COLO668 (cell line): ENCODE measurements at regions not wholly inside any gene's neighbourhood (a gene's known extent, or its start where the extent isn't known, plus 50 kb on each side); places are given as distances from the start of the nearest gene placed in this dataset.
A peak's percentile ranks its signal among the peaks of the same experiment; 100 is the strongest.
"Not testable (repeated sequence)": the region's sequence is repeated elsewhere in the genome, so short reads cannot be mapped to it uniquely, and the experiment has no call there.

Experiments used
- DNase-seq: peaks from one replicate; lab custom pipeline; 2025; ENCODE audit not compliant: unreplicated experiment; lab: John Stamatoyannopoulos, UW

DNA sequence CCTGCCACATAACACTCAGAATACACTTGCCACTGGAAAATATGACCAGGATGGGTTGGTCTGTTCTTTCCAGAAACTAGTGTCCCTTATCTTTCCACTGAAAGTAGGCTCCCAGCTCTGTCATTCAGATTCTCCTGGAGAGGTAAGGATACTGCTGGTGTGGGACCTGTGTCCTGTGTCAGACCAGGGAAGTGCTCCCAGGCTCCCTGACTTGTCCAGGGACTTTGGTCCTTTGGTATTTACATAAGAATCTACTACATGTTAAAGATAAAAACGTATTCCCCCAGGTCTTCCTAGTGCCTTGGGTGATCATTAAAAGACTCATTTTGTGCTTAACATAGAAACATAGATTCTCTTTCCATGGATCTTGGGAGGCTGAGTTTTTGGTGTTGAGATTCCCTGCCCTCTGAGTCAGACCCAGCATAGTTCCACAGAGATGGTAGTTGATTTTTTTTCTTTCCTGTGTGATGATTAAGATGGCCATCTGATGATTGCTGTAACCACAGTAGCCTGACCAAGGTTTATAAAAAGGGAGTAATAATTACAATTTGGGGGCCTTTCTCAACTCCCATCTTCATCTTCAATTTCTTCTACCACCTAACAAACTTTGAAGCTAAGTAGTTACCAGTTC is 159.8 kb upstream of the JADE1 start:
- no peak for DNase-seq

DNA sequence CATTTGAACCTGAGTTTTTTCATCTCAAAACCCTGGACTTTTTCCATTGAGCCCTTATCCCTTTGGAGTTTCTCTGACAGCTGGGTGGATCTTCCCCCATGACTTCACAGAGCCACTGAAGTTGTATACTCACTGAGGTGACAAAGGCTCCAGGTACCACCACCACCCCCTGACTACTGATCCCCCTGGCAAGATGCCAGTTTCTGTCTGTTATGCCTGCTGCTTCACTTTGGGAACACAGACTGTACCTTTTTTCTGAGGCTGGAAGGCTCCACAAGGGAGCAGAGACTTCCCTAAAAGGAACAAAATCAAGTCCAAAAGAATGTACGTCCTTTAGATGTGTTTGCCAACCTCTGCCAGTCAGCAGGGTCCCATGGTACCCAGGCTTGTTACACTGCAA is 160.3 kb upstream of the JADE1 start:
- no peak for DNase-seq

DNA sequence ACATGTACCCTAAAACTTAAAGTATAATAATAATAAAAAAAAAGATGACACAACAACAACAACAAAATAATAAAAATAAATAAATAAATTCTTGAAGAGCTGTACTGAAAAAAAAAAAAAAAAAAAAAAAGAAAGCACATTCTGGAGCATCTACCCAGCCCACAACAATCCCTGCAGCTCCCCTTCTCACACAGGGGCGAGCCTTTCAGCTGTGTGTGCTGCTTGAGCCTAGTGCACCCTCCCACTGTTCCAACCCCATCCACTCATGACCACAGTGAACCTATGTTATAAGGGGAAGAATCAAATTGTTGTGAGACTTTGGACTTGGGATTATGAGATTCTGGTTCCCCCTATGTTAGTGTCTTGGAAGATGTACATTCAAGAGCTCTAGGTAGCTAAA is 161.5 kb upstream of the JADE1 start:
- DNase-seq, result no peak

DNA sequence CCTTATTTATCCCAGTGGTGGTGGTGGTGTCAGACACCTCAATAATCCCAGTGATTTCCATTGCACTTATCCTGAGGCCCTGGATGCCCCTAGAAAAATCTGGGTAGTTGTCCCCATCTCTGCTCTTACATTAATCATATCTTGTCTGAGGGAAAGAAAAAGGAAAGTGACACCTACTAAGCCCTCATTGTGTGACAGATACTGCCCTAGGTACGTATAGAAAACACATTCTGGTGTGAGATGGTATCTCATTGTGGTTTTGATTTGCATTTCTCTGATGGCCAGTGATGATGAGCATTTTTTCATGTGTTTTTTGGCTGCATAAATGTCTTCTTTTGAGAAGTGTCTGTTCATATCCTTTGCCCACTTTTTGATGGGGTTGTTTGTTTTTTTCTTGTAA is 162.6 kb upstream of the JADE1 start:
- DNase-seq, result not testable (repeated sequence)

DNA sequence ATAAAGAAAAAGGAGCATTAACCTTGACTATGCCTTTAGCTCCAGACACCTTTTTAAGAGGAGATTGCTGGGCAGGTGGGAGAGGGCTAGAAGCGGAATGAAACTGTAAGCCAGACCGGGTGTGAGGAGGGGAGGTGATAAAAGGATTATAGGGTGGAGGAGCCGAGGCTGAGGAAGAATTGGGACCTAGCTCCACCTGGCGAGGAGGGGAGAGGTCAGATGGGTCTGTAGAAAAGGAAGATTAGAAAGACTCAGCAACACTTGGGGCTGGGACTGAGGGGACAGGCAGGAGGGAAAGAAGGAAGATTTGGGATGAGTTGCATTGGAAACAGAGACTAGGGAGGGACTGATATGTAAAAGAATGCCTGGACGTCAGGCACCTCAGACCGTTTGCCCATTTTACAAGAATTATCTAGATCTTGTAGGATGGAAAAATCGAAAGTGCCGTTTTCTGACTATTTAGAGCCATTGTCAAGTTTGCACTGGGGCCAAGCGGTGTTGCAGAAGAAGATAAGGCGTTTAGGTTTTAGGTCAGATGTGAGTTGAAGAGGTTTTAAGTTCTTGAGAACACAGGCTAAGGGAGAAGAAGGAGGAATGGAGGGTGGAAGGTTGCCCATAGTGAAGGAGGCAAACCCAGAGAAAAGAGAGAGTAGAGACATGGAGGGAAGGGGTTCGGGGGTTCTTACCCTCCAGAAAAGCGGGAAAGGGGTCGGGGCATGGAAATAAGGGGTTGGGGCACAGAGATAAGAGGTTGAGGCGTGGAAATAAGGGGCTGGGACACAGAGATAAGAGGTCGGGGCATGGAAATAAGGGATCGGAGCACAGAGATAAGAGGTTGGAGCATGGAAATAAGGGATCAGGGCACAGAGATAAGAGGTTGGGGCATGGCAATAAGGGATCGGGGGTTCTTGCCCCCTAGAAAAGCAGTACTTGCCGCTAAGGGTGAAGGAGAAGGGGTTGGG is 164.5 kb upstream of the JADE1 start:
- not testable (repeated sequence) for DNase-seq

DNA sequence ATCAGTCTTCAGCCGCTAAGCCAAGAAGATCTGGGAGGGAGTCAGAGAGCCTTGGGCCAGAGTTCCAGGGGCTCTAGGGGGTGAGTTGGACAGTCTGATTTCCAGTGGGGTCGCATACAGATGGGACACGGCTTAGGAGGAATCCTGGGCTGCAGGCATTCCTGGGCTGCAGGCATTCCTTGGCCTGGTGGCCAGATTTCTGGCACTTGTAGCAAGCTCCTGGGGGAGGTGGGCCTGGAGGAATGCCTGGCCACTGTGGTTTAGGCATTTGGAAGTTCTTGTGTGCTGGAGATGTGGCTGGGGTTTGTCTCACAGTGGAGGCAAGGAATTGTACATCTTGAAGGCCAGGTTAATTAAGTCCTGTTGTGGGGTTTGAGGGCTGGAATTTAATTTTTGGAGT is 165.4 kb upstream of the JADE1 start:
- DNase-seq, result not testable (repeated sequence)

DNA sequence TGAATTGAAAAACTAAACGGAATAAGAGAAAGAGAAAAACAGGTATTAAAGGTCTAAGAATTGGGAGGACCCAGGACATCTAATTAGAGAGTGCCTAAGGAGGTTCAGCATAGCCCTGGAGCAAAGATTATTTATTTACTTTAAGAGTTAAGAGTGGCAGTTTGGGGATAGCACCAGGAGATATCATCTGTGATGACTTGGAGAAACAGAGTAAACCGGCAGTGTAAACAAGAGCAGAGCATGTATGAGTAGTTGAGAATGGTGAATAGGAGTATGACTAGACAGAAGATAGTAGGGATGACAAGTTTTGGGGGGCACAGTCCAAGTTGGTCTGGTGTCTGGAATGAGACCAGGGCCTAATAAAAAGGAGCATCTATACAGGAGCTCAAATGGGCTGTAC is 167.9 kb upstream of the JADE1 start:
- DNase-seq, result not testable (repeated sequence)

DNA sequence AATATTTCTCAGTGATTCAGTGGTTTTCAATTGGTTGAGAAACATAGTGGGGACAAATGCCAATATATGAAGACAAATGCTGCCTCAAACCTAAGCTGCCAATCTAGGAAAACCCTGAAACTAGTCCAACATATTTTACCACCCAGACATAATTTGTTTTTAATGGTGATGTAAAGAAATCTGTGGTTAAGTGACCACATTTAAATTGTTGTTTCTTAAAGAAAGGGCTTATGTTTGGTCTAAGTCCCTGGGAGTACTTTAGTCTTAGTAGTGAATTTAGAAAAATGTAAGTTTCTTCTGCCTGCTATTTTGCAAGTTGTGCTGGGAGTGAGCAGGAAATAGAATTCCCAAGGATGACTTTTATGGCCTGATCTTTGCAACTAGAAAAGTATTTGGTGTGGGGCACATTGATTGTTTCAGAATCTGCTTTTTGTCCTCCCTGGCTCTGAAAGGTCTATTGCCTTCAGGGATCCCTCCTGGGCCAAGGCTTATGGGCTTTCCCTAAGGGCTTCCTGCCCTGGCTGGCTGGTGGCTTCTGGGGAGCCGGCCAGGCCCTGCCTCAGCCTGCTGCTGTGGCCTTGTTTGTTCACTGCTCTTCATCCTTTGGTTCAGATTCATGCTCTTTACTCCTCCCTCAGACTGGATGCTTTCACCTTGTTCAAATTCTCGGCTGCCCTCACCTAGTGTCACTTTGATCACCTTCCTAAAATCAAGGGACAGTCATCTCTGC is 169.8 kb upstream of the JADE1 start:
- no peak for DNase-seq

DNA sequence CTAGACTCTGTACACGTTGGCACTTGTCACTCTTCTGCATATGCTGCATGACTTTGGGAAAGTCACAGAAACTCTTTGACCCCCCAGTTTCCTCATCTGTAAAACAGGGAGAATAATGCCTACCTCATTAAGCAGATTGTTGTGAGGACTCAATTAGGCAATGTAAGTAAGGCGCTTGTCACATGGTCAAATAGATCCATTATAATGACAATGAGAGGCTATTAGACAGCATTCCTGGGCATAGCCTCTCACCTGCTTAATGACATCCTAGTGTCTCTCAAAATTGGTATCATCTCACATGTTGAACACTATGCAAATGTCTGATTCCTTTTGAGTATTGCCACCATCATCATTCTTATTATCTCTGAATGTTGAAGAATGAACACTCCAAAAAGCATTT is 172.6 kb upstream of the JADE1 start:
- DNase-seq, result no peak

DNA sequence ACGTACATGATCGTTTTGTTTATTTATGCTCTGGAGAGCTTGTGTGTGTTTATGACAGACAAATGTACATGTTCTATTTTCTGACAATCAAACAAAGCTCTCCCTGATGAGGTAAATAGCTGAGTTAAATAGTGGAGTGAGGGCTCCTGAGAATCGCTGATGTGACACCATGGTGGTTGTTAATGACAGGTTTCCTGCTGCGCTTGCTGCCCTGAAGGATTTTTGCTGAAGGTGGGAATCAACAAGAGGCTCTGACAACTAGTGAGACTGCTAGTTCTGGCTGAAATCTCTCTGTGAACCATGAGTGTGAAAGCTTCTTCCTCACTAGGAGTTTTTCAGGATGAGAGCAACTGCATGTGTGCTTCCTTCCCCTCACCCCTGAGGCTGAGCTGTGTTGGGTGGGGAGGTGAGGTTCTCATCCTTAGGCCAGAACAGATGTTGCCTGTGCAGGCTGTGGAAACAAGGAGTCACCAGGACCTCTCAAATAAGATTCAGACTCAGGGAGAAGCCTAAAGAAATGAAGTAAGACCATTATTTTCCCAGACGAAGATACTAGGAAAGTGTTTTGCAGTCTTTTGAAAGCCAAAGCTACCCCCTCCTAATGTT is 173.4 kb upstream of the JADE1 start:
- DNase-seq, result peak; percentile 19

DNA sequence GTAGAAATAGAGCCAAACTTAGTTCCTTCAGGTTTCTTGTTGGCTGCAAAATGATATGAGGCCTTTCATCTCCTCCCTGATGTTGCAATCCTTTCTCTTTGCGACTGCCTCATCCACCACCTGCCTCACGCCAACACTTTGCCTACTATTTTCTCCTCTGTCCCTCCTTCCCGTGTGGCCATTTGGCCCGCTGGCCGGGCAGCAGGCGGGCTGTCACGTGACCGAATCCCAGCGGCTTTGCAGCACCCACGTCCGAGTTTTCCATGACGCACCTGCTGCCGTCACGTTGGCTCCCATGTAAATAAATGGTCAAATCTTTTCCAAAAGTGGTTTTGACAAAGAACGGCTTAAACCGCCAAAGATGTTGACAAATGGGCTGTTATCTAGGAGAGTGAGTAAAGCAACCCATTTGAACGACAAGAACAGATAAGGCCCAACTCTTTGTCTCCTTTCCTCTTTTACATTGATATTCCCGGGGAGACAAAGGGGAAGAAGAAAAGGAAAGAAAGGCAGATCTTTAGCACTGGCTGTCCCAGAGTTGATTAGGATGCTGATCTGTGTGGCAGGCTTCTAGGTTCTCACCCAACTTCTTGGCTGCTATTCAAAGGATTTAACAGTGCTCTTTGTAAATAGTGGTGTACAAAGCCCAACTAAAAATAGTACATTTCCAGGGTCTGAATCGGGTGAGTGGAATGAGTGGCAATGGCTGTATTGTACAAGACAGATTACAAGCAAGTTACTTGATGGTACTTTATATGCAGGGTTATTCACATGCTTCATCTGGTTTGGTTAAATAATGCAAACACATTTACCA is 174.2 kb upstream of the JADE1 start:
- peak; percentile 88 for DNase-seq

DNA sequence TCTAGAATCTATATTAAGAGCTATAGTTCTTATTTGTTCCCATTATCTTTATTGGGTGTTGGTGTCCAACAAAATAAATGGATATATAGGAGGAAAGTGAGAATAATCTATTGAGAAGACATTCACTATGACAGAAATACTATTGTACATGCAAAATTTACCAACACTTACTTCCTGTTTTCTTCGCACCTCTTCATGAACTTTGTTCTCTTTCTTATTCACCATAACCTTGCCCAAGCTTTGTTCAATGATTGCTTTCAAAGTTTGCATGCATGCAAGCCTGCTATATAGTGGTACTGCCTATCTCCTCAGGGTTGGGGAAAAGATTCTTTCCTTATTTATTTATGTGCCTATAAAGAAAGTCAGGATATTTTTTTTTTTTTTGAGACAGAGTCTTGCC is 176.4 kb upstream of the JADE1 start:
- no peak for DNase-seq

DNA sequence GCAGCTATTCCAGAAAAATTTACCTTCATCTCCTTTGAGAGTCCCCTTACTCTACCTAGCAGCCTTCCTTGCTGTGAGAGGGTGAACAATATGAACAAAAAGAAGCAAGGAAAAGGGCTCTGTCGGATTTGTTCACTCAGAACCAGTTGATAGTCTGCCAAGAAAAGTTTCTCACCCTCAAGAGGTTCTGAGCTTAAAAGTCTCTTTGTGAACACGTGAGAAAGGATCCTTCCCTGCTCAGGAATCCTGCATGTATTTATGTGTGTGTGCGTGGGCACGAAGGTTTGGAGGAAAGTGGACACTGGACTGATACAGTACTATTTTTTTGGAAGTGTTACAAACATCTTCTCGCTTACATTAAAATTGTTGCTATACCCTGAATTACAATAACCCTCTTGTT is 178.6 kb upstream of the JADE1 start:
- no peak for DNase-seq

DNA sequence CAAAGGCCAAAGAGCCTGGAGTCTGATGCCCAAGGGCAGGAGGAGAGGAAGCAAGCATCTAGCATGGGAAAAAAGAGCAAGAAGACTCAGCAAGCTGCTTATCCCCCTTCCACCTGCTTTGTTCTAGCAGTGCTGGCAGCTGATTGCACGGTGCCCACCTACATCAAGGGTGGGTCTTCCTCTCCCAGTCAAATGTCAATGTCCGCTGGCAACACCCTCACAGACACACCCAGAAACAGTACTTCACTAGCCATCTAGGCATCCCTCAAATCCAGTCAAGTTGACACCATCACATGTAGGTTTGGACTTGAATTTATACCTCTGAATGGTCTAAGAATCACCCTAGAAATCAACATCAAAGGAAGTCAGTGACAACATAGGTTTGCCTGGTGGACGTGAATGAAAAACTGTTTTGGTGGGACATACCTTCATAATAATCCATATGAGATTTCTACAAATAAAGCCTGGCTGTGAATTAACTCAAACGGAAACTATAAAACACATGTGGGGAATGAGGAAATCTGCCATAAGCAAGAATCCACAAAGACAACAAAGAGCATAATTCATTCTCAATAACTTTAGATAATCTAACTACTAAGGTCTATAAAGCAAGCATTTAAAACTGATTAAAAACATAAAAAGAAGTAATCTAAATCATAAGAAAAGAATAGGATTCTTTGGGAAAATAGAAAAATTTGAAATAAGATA is 185.8 kb upstream of the JADE1 start:
- DNase-seq, result no peak

DNA sequence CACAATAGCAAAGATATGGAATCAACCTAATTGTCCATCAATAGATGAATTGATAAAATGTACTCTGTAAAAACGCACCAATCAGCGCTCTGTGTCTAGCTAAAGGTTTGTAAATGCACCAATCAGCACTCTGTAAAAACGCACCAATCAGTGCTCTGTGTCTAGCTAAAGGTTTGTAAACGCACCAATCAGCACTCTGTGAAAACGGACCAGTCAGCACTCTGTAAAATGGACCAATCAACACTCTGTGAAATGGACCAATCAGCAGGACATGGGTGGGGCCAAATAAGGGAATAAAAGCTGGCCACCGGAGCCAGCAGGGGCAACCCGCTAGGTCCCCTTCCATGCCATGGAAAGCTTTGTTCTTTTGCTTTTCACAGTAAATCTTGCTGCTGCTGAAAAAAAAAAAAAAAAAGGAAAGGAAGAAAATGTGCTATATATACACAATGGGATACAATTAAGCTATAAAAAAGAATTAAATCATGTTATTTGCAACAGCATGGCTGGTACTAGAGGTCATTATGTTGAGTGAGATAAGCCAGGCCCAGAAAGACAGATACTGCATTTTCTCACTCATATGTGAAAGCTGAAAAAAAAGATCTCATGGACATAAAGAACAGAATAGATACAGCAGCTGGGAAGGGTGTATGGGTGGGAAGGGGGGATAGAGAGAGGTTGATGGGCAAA is 189.1 kb upstream of the JADE1 start:
- DNase-seq, result not testable (repeated sequence)

DNA sequence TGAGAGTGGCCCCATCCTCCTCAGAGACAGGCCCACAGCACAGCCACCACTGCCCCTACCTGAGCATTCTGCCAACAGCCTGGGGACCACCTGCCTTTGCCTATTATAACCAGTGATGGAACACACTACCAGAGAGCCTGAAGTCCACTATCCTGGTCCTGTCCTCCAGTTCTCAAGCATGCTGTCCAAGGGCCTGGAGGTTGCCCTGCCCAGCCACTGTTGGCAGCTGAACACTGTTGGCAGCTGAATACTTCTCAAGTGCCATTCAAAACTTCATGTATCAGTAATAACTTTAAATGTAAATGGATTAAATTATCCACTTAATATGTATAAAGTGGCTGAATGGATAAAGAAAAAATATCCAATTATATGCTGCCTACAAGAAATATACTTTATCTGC is 194.3 kb upstream of the JADE1 start:
- DNase-seq, result no peak

DNA sequence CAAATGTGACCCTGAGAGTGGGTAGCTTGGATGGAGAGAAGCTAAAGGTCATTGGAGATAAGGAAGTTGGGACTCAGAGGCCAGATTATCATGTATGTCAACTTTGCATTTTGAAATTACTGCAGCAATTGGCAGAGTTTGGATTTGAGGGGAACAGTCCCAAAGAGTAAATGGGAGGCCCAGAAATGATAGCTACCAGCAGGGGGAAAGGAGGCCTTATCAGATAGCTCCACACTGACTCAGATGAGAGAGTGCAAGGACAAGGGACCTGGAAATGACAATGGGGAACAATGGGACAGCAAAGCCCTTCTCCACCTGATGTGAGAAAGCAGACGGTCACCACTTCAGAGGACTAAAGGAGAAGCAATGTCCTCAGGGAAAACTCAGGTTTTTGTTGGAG is 201.5 kb upstream of the JADE1 start:
- DNase-seq, result no peak

DNA sequence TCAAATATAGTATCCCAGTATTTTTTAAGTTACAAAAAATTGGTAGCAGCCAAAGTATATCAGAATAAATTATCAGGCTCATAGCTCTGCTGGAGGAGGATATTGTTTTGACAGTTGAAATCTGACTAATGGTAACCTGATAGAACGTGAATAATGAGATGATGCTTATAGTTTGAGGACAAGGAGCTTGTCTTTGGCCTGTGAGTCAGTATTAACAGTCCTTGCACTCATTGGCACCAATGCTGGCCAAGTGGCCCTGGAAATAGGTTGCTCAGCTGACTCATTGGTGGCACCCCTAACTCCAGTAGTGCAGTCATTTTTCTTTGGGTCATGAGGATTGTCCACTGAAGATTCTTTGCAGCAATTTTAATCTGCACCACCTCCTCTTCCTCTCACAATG is 203.3 kb upstream of the JADE1 start:
- no peak for DNase-seq

DNA sequence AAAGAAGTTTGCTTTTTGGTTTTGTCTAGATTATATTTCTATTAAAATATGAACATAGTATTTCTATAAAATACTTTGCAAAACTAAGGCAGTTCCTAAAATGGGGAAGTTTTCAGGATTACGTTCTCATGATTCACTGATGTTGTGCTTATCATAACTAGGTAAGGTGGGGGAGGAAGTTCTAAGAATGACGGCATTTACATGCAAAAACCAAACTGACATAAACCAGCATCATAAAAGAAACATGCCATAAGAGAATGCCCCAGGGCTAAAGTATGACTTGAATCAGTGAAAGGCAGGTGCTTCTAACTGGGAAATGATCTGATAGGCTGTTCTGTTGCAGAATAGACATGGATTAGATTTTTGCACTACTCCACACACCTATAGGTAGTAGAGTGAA is 204.7 kb upstream of the JADE1 start:
- DNase-seq, result no peak
